ENCODE measurements at regions not wholly inside any gene's neighbourhood (a gene's known extent, or its start where the extent isn't known, plus 50 kb on each side); places are given as distances from the start of the nearest gene placed in this dataset.

DNA sequence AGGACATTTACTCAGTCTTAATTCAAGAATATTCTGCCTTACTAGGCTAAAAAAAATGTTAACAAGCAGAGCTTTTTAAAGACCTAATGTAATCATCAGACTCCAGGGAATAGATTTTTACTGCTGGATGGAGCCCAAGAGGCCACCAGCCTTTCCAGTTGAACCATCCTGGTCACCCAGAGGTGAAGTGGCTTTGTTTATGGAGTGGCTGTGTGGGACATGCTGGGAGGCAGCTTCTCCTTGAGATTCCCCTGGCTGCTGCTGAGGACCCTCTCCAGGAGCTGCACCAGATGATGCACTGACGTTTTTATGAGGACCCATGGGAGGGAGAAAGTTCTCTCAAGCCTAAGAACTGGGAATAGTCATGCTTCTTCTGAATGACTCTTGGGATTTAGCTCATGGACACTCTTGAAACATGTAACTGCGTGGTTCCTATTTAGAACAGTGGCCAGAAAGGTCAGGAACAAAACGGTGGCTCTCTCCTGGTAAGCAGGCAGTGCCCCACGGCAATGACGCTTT is 205.9 kb upstream of the MIR17HG start:
- TF ChIP-seq, protein P1, sequence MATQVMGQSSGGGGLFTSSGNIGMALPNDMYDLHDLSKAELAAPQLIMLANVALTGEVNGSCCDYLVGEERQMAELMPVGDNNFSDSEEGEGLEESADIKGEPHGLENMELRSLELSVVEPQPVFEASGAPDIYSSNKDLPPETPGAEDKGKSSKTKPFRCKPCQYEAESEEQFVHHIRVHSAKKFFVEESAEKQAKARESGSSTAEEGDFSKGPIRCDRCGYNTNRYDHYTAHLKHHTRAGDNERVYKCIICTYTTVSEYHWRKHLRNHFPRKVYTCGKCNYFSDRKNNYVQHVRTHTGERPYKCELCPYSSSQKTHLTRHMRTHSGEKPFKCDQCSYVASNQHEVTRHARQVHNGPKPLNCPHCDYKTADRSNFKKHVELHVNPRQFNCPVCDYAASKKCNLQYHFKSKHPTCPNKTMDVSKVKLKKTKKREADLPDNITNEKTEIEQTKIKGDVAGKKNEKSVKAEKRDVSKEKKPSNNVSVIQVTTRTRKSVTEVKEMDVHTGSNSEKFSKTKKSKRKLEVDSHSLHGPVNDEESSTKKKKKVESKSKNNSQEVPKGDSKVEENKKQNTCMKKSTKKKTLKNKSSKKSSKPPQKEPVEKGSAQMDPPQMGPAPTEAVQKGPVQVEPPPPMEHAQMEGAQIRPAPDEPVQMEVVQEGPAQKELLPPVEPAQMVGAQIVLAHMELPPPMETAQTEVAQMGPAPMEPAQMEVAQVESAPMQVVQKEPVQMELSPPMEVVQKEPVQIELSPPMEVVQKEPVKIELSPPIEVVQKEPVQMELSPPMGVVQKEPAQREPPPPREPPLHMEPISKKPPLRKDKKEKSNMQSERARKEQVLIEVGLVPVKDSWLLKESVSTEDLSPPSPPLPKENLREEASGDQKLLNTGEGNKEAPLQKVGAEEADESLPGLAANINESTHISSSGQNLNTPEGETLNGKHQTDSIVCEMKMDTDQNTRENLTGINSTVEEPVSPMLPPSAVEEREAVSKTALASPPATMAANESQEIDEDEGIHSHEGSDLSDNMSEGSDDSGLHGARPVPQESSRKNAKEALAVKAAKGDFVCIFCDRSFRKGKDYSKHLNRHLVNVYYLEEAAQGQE (IDR thresholded peaks at IDR 0.05; ENCODE audit: low read depth), result no peak
- TF ChIP-seq, protein P2, sequence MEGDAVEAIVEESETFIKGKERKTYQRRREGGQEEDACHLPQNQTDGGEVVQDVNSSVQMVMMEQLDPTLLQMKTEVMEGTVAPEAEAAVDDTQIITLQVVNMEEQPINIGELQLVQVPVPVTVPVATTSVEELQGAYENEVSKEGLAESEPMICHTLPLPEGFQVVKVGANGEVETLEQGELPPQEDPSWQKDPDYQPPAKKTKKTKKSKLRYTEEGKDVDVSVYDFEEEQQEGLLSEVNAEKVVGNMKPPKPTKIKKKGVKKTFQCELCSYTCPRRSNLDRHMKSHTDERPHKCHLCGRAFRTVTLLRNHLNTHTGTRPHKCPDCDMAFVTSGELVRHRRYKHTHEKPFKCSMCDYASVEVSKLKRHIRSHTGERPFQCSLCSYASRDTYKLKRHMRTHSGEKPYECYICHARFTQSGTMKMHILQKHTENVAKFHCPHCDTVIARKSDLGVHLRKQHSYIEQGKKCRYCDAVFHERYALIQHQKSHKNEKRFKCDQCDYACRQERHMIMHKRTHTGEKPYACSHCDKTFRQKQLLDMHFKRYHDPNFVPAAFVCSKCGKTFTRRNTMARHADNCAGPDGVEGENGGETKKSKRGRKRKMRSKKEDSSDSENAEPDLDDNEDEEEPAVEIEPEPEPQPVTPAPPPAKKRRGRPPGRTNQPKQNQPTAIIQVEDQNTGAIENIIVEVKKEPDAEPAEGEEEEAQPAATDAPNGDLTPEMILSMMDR (IDR thresholded peaks at IDR 0.05 in 2 of 3, conservative IDR thresholded peaks at IDR 0.05 in 1 of 3; ENCODE audit: borderline replicate concordance in 1 of 3, insufficient read depth in 1 of 3, low read depth in 2 of 3, low read length in 2 of 3), result no peak
- no peak for TF ChIP-seq POLR2A (IDR thresholded peaks at IDR 0.05; ENCODE audit: borderline replicate concordance, extremely low read depth, insufficient read depth, insufficient read length)
- no peak for TF ChIP-seq CBX3 (IDR thresholded peaks at IDR 0.05; ENCODE audit: low read depth)
- TF ChIP-seq EZH2 (IDR thresholded peaks at IDR 0.05), result no peak
- no peak for TF ChIP-seq POLR2AphosphoS5 (IDR thresholded peaks at IDR 0.05; ENCODE audit: low read depth, low read length)
- no peak for TF ChIP-seq SP1 (IDR thresholded peaks at IDR 0.05; ENCODE audit: low read depth)
- no peak for TF ChIP-seq YY1 (IDR thresholded peaks at IDR 0.05; ENCODE audit: extremely low read depth, insufficient replicate concordance, low read depth, low read length)

Measured in HCT116 (cell line).